ENCODE measurements at regions not wholly inside any gene's neighbourhood (a gene's known extent, or its start where the extent isn't known, plus 50 kb on each side); places are given as distances from the start of the nearest gene placed in this dataset.

GRCh38 chr5:92912283-92912682, 668.7 kb downstream of the NR2F1-AS1 start:
- no peak overlapping the region for H3K27ac ChIP-seq (ENCODE audit: low read depth in 2 of 2, low read length in 2 of 2)
- no peak for FAIRE-seq
- intact Hi-C loops (cut with DNase I): no loop called here

GRCh38 chr5:92911851-92912250, 669.2 kb downstream of the NR2F1-AS1 start:
- TF ChIP-seq, protein P1, sequence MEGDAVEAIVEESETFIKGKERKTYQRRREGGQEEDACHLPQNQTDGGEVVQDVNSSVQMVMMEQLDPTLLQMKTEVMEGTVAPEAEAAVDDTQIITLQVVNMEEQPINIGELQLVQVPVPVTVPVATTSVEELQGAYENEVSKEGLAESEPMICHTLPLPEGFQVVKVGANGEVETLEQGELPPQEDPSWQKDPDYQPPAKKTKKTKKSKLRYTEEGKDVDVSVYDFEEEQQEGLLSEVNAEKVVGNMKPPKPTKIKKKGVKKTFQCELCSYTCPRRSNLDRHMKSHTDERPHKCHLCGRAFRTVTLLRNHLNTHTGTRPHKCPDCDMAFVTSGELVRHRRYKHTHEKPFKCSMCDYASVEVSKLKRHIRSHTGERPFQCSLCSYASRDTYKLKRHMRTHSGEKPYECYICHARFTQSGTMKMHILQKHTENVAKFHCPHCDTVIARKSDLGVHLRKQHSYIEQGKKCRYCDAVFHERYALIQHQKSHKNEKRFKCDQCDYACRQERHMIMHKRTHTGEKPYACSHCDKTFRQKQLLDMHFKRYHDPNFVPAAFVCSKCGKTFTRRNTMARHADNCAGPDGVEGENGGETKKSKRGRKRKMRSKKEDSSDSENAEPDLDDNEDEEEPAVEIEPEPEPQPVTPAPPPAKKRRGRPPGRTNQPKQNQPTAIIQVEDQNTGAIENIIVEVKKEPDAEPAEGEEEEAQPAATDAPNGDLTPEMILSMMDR (IDR thresholded peaks at IDR 0.05; ENCODE audit: borderline replicate concordance, extremely low read depth, insufficient read depth): no peak
- Histone ChIP-seq H3K27ac (ENCODE audit: low read depth in 2 of 2, low read length in 2 of 2) (no peak overlapping the region), H3K4me3 (ENCODE audit: low read length in 3 of 3) (no peak overlapping the region), H3K9me3 (ENCODE audit: control insufficient read depth in 2 of 3, insufficient read depth in 1 of 3, low read length in 3 of 3) (no peaks in the 10 kb centered on the region), H3K4me1 (ENCODE audit: control insufficient read depth in 2 of 3, insufficient read depth in 2 of 3, low read depth in 1 of 3, low read length in 3 of 3) (peaks cover 0 to 12% (median 5%) of the 10 kb centered on the region in 3 donors), H3K36me3 (ENCODE audit: control insufficient read depth in 2 of 3, insufficient read depth in 3 of 3, low read length in 3 of 3) (no peaks in the 10 kb centered on the region), H3K27me3 (ENCODE audit: control insufficient read depth, insufficient read depth, low read length) (no peaks in the 10 kb centered on the region), H3K9ac (ENCODE audit: low read length in 3 of 3) (no peak overlapping the region)
- FAIRE-seq: no peak
- intact Hi-C loops (cut with DNase I): no loop called here
- DNase-seq: no peak

More at GRCh38 chr5:92912283-92912682, 668.7 kb downstream of the NR2F1-AS1 start:
- H3K4me3 ChIP-seq (ENCODE audit: low read length in 3 of 3): no peak overlapping the region
- DNase-seq: no peak
- no peaks in the 10 kb centered on the region for H3K36me3 ChIP-seq (ENCODE audit: control insufficient read depth in 2 of 3, insufficient read depth in 3 of 3, low read length in 3 of 3)
- H3K9me3 ChIP-seq (ENCODE audit: control insufficient read depth in 2 of 3, insufficient read depth in 1 of 3, low read length in 3 of 3): no peaks in the 10 kb centered on the region
- H3K4me1 ChIP-seq (ENCODE audit: control insufficient read depth in 2 of 3, insufficient read depth in 2 of 3, low read depth in 1 of 3, low read length in 3 of 3): peaks cover 0 to 9% (median 5%) of the 10 kb centered on the region in 3 donors
- H3K27me3 ChIP-seq (ENCODE audit: control insufficient read depth, insufficient read depth, low read length): no peaks in the 10 kb centered on the region
- H3K9ac ChIP-seq (ENCODE audit: low read length in 3 of 3): no peak overlapping the region
- TF ChIP-seq, protein P1 (IDR thresholded peaks at IDR 0.05; ENCODE audit: borderline replicate concordance, extremely low read depth, insufficient read depth): no peak

GRCh38 chr5:92911293-92911692, 669.7 kb downstream of the NR2F1-AS1 start:
- intact Hi-C loops (cut with DNase I): no loop called here
- FAIRE-seq: no peak
- Histone ChIP-seq H3K36me3 (ENCODE audit: control insufficient read depth in 2 of 3, insufficient read depth in 3 of 3, low read length in 3 of 3) (no peaks in the 10 kb centered on the region), H3K27ac (ENCODE audit: low read depth in 2 of 2, low read length in 2 of 2) (no peak overlapping the region), H3K9me3 (ENCODE audit: control insufficient read depth in 2 of 3, insufficient read depth in 1 of 3, low read length in 3 of 3) (no peaks in the 10 kb centered on the region), H3K9ac (ENCODE audit: low read length in 3 of 3) (no peak overlapping the region), H3K4me1 (ENCODE audit: control insufficient read depth in 2 of 3, insufficient read depth in 2 of 3, low read depth in 1 of 3, low read length in 3 of 3) (peaks cover 0 to 12% (median 5%) of the 10 kb centered on the region in 3 donors), H3K4me3 (ENCODE audit: low read length in 3 of 3) (no peak overlapping the region), H3K27me3 (ENCODE audit: control insufficient read depth, insufficient read depth, low read length) (no peaks in the 10 kb centered on the region)
- no peak for DNase-seq
- TF ChIP-seq, protein P1 (IDR thresholded peaks at IDR 0.05; ENCODE audit: borderline replicate concordance, extremely low read depth, insufficient read depth): no peak

GRCh38 chr5:92909602-92909962, 671.4 kb downstream of the NR2F1-AS1 start:
- no peaks in the 10 kb centered on the region for H3K9me3 ChIP-seq (ENCODE audit: control insufficient read depth in 2 of 3, insufficient read depth in 1 of 3, low read length in 3 of 3)
- intact Hi-C loops (cut with DNase I): no loop called here
- no peak for FAIRE-seq

More at GRCh38 chr5:92909602-92909962, 671.4 kb downstream of the NR2F1-AS1 start:
- TF ChIP-seq, protein P1 (IDR thresholded peaks at IDR 0.05; ENCODE audit: borderline replicate concordance, extremely low read depth, insufficient read depth): peak; percentile 29
- Histone ChIP-seq H3K4me1 (ENCODE audit: control insufficient read depth in 2 of 3, insufficient read depth in 2 of 3, low read depth in 1 of 3, low read length in 3 of 3) (peaks cover 0 to 12% (median 5%) of the 10 kb centered on the region in 3 donors), H3K36me3 (ENCODE audit: control insufficient read depth in 2 of 3, insufficient read depth in 3 of 3, low read length in 3 of 3) (no peaks in the 10 kb centered on the region), H3K9ac (ENCODE audit: low read length in 3 of 3) (no peak overlapping the region), H3K27me3 (ENCODE audit: control insufficient read depth, insufficient read depth, low read length) (no peaks in the 10 kb centered on the region), H3K4me3 (ENCODE audit: low read length in 3 of 3) (no peak overlapping the region), H3K27ac (ENCODE audit: low read depth in 2 of 2, low read length in 2 of 2) (no peak overlapping the region)
- DNase-seq: peak in 4 of 5 donors; percentile 72 to 90 (median 82)
